Prostate gland (tissue), 2 donors: ENCODE measurements at regions not wholly inside any gene's neighbourhood (a gene's known extent, or its start where the extent isn't known, plus 50 kb on each side); places are given as distances from the start of the nearest gene placed in this dataset.

Experiments used
- DNase-seq: peaks from one replicate; pipeline ENCODE4 v3.0.0-alpha.2; 2019; ENCODE audit warnings: low spot score
- H3K27ac ChIP-seq, 2 donors: fragments of 200-600 bp; sonication (generic); 2 replicates each; pipeline ENCODE4 v1.5.1; 2017 to 2019
- H3K27me3 ChIP-seq: fragments of 200-600 bp; sonication (generic); replicated peaks from 2 replicates; pipeline ENCODE4 v1.5.1; 2019; ENCODE audit not compliant: insufficient read depth
- H3K36me3 ChIP-seq, 2 donors: fragments of 200-600 bp; sonication (generic); 1 replicate in 1 of 2; 2 replicates in 1 of 2; pipeline versions ENCODE4 v1.5.1 to v1.8.1; 2017 to 2019
- H3K4me1 ChIP-seq: fragments of 200-600 bp; sonication (generic); replicated peaks from 2 replicates; pipeline ENCODE4 v1.5.1; 2019
- H3K4me3 ChIP-seq, 2 donors: fragments of 200-600 bp; sonication (generic); 2 replicates each; pipeline ENCODE4 v1.5.1; 2017 to 2019
- H3K9me3 ChIP-seq: fragments of 200-600 bp; sonication (generic); 2 replicates; pipeline ENCODE4 v1.5.1; 2017
- CTCF ChIP-seq, 4 experiments: fragments of 200-600 bp in 2 of 4; fragments of 450-650 bp in 2 of 4; sonication (generic) in 2 of 4; IDR thresholded peaks; 1 replicate in 3 of 4; 2 replicates in 1 of 4; pipeline ENCODE4 v1.5.1; 2016 to 2019; ENCODE audit warnings: antibody characterized with exemption in 4 of 4, mild to moderate bottlenecking in 2 of 4, moderate library complexity in 2 of 4
- POLR2A ChIP-seq: fragments of 450-650 bp; IDR thresholded peaks from one replicate; pipeline ENCODE4 v1.6.1; 2016; ENCODE audit warnings: antibody characterized with exemption, mild to moderate bottlenecking
- POLR2AphosphoS5 ChIP-seq: sonication (generic); formaldehyde crosslinking; IDR thresholded peaks from one replicate; pipeline ENCODE4 v1.6.1; 2017; ENCODE audit warnings: antibody characterized with exemption
- WGBS: methylation state at CpG from one replicate; pipeline ENCODE4 v1.1.5; 2018; 5-methylcytosine and 5-hydroxymethylcytosine counted together
- intact Hi-C: fragments of 100-400 bp; cut with DNase I; formaldehyde crosslinking; loops from one replicate; pipeline ENCODE4 v1.14.2; 2022

- DNase-seq: no peak
- no peaks in the 10 kb centered on the region for H3K9me3 ChIP-seq
- H3K36me3 ChIP-seq: no peaks in the 10 kb centered on the region
- no peaks in the 10 kb centered on the region for H3K27me3 ChIP-seq
- intact Hi-C loops: no loop called here
- no peak overlapping the region for H3K27ac ChIP-seq
- 76% methylated on average over 3 of the region's 3 CpGs for WGBS
- TF ChIP-seq CTCF (IDR thresholded peaks at IDR 0.05) (no peak), POLR2AphosphoS5 (no peak), POLR2A (no peak)
- H3K4me1 ChIP-seq: no peaks in the 10 kb centered on the region
- no peak overlapping the region for H3K4me3 ChIP-seq
Observed at GRCh38 chr2:193469251-193469650, 1274.5 kb upstream of the TMEFF2 start.

- no peaks in the 10 kb centered on the region for H3K4me1 ChIP-seq
- TF ChIP-seq POLR2A (no peak), POLR2AphosphoS5 (no peak), CTCF (IDR thresholded peaks at IDR 0.05) (no peak)
- H3K27ac ChIP-seq: no peak overlapping the region
- DNase-seq: no peak
- no peaks in the 10 kb centered on the region for H3K27me3 ChIP-seq
- intact Hi-C loops: no loop called here
- no peaks in the 10 kb centered on the region for H3K9me3 ChIP-seq
- no peaks in the 10 kb centered on the region for H3K36me3 ChIP-seq
- no peak overlapping the region for H3K4me3 ChIP-seq
Observed at GRCh38 chr2:193467276-193467987, 1272.7 kb upstream of the TMEFF2 start.

- no peak for DNase-seq
- no peaks in the 10 kb centered on the region for H3K9me3 ChIP-seq
- H3K36me3 ChIP-seq: no peaks in the 10 kb centered on the region
- no peaks in the 10 kb centered on the region for H3K27me3 ChIP-seq
- WGBS: 92% methylated on average over 3 of the region's 3 CpGs
- intact Hi-C loops: no loop called here
- TF ChIP-seq CTCF (IDR thresholded peaks at IDR 0.05): no peak
- TF ChIP-seq POLR2A: no peak
- TF ChIP-seq POLR2AphosphoS5: no peak
- H3K4me1 ChIP-seq: no peaks in the 10 kb centered on the region
- H3K4me3 ChIP-seq: no peak overlapping the region
- H3K27ac ChIP-seq: no peak overlapping the region
Observed at GRCh38 chr2:193463011-193463410, 1268.3 kb upstream of the TMEFF2 start.

GRCh38 chr2:193462411-193462810, 1267.7 kb upstream of the TMEFF2 start:
- Histone ChIP-seq H3K36me3 (no peaks in the 10 kb centered on the region), H3K9me3 (no peaks in the 10 kb centered on the region), H3K4me1 (no peaks in the 10 kb centered on the region), H3K4me3 (no peak overlapping the region), H3K27me3 (no peaks in the 10 kb centered on the region), H3K27ac (no peak overlapping the region)
- intact Hi-C loops: no loop called here
- DNase-seq: no peak
- TF ChIP-seq POLR2AphosphoS5 (no peak), CTCF (IDR thresholded peaks at IDR 0.05) (no peak), POLR2A (no peak)
- 75% methylated on average over 2 of the region's 2 CpGs for WGBS

- Histone ChIP-seq H3K4me1 (no peaks in the 10 kb centered on the region), H3K9me3 (no peaks in the 10 kb centered on the region), H3K27ac (no peak overlapping the region), H3K4me3 (no peak overlapping the region), H3K27me3 (no peaks in the 10 kb centered on the region), H3K36me3 (no peaks in the 10 kb centered on the region)
- WGBS: 90% methylated on average over 2 of the region's 2 CpGs
- TF ChIP-seq POLR2AphosphoS5 (no peak), POLR2A (no peak), CTCF (IDR thresholded peaks at IDR 0.05) (no peak)
- intact Hi-C loops: no loop called here
- no peak for DNase-seq
Observed at GRCh38 chr2:193461431-193461934, 1266.8 kb upstream of the TMEFF2 start.
